HFFc6 (cell line): ENCODE measurements at regions not wholly inside any gene's neighbourhood (a gene's known extent, or its start where the extent isn't known, plus 50 kb on each side); places are given as distances from the start of the nearest gene placed in this dataset.

Experiments used
- DNase-seq: peaks from one replicate; pipeline ENCODE4 v3.0.0-alpha.2; 2018
- H3K27ac Mint-ChIP-seq: 2 replicates; pipeline ENCODE4 v1.8.0; 2020; ENCODE audit warnings: mild to moderate bottlenecking, mixed read lengths
- H3K27me3 Mint-ChIP-seq: 2 replicates; pipeline ENCODE4 v1.8.0; 2021; ENCODE audit warnings: mild to moderate bottlenecking, moderate library complexity, mixed read lengths; ENCODE audit not compliant: insufficient read depth
- H3K36me3 Mint-ChIP-seq: 2 replicates; pipeline ENCODE4 v1.8.0; 2021; ENCODE audit warnings: low read depth, mixed read lengths
- H3K4me1 Mint-ChIP-seq: 2 replicates; pipeline ENCODE4 v1.8.0; 2020; ENCODE audit warnings: low read depth, mixed read lengths
- H3K4me3 Mint-ChIP-seq: 2 replicates; pipeline ENCODE4 v1.8.0; 2020; ENCODE audit warnings: mild to moderate bottlenecking, moderate library complexity, mixed read lengths
- H3K9me3 Mint-ChIP-seq: 2 replicates; pipeline ENCODE4 v1.8.0; 2020; ENCODE audit warnings: mild to moderate bottlenecking, mixed read lengths
- TF ChIP-seq, protein P1 (sequence below): fragments of 200-600 bp; sonication (generic); IDR thresholded peaks from 2 replicates; pipeline ENCODE4 v1.5.0; 2021; ENCODE audit warnings: antibody characterized with exemption, mild to moderate bottlenecking

DNA sequence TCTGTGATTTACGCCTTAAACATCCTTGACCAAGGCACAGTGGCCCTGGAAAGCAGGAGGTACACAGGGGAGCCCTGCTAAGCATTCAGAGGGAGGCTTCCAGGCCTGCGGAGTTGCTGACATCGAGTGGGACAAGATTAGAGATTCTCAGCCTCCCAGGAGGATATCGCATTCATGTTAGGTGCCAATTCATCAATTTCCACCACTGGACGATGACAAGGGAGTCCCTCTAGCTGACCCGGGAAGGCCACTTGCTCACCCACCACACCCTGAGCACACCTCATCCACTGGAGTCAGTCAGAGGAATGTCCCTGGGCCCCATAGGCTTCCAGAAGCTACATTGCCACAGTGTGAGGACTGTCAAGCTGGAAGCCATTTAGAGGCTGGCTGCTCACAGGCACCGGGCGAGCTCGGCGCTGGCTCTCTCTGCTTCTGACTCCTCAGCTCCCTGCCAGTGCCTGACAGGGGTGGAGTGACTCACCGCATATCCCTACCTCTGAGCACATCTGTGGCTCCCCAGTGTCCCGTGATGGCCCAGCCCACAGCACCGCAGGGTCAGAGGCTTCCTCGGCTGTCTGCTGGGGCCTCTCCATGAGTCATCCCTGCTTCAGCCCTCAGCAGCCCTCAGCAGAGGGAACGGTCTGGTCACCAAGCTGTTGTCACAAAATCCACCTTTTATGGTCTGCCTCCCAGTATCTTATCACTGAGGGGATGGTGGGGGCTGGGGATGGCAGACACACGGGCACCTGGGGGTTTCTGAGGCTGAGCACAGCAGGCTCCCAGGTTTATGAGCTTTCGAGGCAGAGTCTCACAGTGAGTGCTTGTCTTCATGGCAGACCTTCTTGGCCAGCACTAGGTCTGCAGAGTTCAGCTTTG lies 117.5 kb downstream of the ZNF608 start:
- Mint-ChIP-seq H3K27me3 (no peaks in the 10 kb centered on the region), H3K4me3 (peak overlapping the region; percentile 66), H3K36me3 (peaks cover 11% of the 10 kb centered on the region; the same call in 1 of the 2 replicates), H3K9me3 (no peaks in the 10 kb centered on the region), H3K4me1 (peaks cover 62% of the 10 kb centered on the region), H3K27ac (peak overlapping the region; percentile 89)
- peak; percentile 98 for DNase-seq
- TF ChIP-seq, protein P1, sequence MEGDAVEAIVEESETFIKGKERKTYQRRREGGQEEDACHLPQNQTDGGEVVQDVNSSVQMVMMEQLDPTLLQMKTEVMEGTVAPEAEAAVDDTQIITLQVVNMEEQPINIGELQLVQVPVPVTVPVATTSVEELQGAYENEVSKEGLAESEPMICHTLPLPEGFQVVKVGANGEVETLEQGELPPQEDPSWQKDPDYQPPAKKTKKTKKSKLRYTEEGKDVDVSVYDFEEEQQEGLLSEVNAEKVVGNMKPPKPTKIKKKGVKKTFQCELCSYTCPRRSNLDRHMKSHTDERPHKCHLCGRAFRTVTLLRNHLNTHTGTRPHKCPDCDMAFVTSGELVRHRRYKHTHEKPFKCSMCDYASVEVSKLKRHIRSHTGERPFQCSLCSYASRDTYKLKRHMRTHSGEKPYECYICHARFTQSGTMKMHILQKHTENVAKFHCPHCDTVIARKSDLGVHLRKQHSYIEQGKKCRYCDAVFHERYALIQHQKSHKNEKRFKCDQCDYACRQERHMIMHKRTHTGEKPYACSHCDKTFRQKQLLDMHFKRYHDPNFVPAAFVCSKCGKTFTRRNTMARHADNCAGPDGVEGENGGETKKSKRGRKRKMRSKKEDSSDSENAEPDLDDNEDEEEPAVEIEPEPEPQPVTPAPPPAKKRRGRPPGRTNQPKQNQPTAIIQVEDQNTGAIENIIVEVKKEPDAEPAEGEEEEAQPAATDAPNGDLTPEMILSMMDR, result no peak

DNA sequence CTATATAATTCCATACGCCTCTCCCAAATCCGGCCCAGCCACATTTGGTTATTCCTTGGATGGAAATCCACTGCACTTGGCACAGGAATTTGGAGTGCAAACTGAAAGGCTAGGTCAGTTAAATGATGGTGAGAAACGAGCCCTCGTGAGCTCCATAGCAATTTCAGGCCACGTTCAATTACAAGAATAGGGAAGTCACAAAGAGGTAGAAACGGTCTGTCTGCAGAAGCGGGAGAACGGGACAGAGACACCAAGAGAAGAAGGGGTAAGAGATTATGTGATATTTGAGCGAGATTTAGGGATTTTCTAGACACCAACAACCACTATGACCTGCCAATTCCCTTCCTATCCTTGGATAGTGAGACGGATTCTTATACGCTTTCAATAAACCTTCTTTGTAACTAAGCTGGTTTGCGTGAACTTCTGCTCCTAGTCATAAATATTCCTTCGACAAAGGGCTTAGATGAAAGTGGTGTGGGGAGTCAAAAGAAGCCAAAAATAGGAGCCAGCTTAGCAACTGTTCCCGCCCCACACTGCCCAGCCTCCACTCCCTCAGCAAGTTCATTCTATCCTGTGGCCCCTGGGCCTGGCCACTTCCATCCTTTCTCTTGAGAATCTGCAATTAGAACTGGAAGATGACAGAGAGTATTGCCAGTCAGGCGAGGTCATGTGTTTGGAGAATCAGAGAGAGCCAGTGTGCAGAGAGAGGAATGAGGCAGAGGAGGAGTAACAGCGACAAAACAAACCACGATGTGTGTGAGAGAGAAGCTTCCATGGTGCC lies 118.4 kb downstream of the ZNF608 start:
- Mint-ChIP-seq H3K27ac (peak overlapping the region; percentile 89), H3K4me3 (no peak overlapping the region)

DNA sequence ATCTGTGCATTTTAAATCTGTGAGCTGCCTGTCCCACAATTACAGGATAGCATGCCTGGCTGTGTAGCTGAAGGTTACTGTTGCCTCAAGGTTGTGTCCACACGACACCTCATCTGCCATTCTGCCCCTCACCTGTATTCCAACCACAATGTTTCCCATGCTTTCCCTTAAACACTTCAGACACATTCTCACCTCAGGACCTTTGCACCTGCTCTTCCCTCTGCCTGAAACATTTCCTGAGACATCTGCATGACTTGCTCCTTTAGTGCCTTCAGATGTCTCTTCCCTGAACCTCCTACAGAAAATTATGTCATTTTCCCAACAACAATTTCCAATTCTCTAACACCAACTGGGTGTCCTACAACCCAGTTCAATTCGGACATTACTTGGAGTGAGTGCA lies 120.4 kb downstream of the ZNF608 start:
- H3K27ac Mint-ChIP-seq, result no peak overlapping the region
- H3K9me3 Mint-ChIP-seq, result no peaks in the 10 kb centered on the region

More for the DNA sequence above, 118.4 kb downstream of the ZNF608 start:
- no peak for DNase-seq
- peaks cover 53% of the 10 kb centered on the region for H3K4me1 Mint-ChIP-seq
- TF ChIP-seq, protein P1, result no peak
- no peaks in the 10 kb centered on the region for H3K27me3 Mint-ChIP-seq
- no peaks in the 10 kb centered on the region for H3K9me3 Mint-ChIP-seq
- H3K36me3 Mint-ChIP-seq, result peaks cover 11% of the 10 kb centered on the region; the same call in 1 of the 2 replicates

DNA sequence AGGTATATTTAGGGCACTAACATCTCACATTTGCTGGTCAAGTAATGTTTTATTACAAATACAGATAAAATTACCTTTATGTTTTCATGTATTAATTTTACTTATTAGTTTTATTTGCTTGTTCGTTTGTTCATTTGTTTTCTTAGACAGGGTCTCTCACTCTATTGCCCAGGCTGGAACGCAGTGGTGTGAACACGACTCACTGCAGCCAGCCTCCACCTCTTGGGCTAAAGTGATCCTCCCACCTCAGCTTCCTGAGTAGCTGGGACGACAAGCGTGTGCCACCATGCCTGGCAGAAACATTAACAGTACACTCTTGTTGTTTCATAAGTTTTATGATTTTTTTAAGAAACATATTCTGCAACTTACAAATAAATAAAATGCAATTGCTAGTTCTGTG lies 123.2 kb downstream of the ZNF608 start:
- Mint-ChIP-seq H3K27ac (no peak overlapping the region), H3K36me3 (no peaks in the 10 kb centered on the region), H3K4me3 (no peak overlapping the region), H3K27me3 (peaks cover 4% of the 10 kb centered on the region; the same call in 1 of the 2 replicates), H3K9me3 (no peaks in the 10 kb centered on the region), H3K4me1 (peaks cover 7% of the 10 kb centered on the region)
- no peak for DNase-seq
- TF ChIP-seq, protein P1, result no peak

More for the DNA sequence above, 120.4 kb downstream of the ZNF608 start:
- DNase-seq, result no peak
- Mint-ChIP-seq H3K27me3 (no peaks in the 10 kb centered on the region), H3K4me1 (peaks cover 35% of the 10 kb centered on the region), H3K36me3 (0 out of 2 replicates have a peak, but pooled peaks cover 3% of the 10 kb centered on the region), H3K4me3 (no peak overlapping the region)
- TF ChIP-seq, protein P1, result no peak

DNA sequence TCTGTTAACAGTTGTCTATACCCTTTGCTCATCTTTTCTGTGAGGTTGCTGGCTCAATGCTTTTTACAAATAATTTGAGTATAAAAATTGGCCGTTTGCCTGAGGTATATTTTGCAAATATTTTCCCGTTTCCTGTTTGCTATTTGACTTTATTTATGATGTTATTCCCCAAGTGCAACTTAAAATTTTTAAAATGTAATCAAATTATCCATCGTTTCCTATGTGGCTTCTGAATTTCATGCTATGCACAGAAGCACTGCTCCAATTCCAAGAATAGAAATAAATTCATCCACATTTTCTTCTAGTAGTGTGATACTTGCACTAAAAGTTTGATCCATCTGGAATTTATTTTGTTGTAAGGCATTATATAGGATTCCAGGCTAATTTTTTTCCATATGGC lies 123.6 kb downstream of the ZNF608 start:
- Mint-ChIP-seq H3K4me3 (no peak overlapping the region), H3K27me3 (peaks cover 4% of the 10 kb centered on the region; the same call in 1 of the 2 replicates), H3K9me3 (no peaks in the 10 kb centered on the region), H3K27ac (no peak overlapping the region), H3K4me1 (peaks cover 3% of the 10 kb centered on the region), H3K36me3 (no peaks in the 10 kb centered on the region)
- TF ChIP-seq, protein P1, result no peak
- DNase-seq, result no peak
